Stimulated activated naive CD4-positive, alpha-beta T cell (primary cell): ENCODE measurements at regions not wholly inside any gene's neighbourhood (a gene's known extent, or its start where the extent isn't known, plus 50 kb on each side); places are given as distances from the start of the nearest gene placed in this dataset.
"Not testable (repeated sequence)": the region's sequence is repeated elsewhere in the genome, so short reads cannot be mapped to it uniquely, and the experiment has no call there.

ENCODE experiments used
- DNase-seq, 6 experiments: peaks; one replicate each; lab custom pipeline; 2025; lab: John Stamatoyannopoulos, UW

GRCh38 chr15:38002883-38003477 is 68.5 kb downstream of the TMCO5A start:
- DNase-seq, result no peak

- no peak for DNase-seq
Measured at GRCh38 chr15:38004218-38004861, 69.9 kb downstream of the TMCO5A start.

- DNase-seq, result no peak
Measured at GRCh38 chr15:38005953-38006808, 71.7 kb downstream of the TMCO5A start.

- DNase-seq, result no peak
Measured at GRCh38 chr15:38010395-38010794, 76.0 kb downstream of the TMCO5A start.

GRCh38 chr15:38012894-38013293 is 78.5 kb downstream of the TMCO5A start:
- DNase-seq, result no peak

GRCh38 chr15:38017721-38018120 is 83.3 kb downstream of the TMCO5A start:
- DNase-seq, result no peak

GRCh38 chr15:38019066-38019465 is 84.6 kb downstream of the TMCO5A start:
- DNase-seq, result no peak

- DNase-seq, result no peak
Measured at GRCh38 chr15:38021259-38021658, 86.8 kb downstream of the TMCO5A start.

- DNase-seq, result no peak
Measured at GRCh38 chr15:38024293-38025091, 90.1 kb downstream of the TMCO5A start.

GRCh38 chr15:38025656-38026055 is 91.2 kb downstream of the TMCO5A start:
- DNase-seq, result not testable (repeated sequence)

- no peak for DNase-seq
Measured at GRCh38 chr15:38028869-38029268, 94.4 kb downstream of the TMCO5A start.

- no peak for DNase-seq
Measured at GRCh38 chr15:38029736-38030135, 95.3 kb downstream of the TMCO5A start.

- no peak for DNase-seq
Measured at GRCh38 chr15:38030609-38031008, 96.2 kb downstream of the TMCO5A start.

- no peak for DNase-seq
Measured at GRCh38 chr15:38035701-38036100, 101.3 kb downstream of the TMCO5A start.

GRCh38 chr15:38036790-38037338 is 102.4 kb downstream of the TMCO5A start:
- DNase-seq, result no peak

- DNase-seq, result no peak
Measured at GRCh38 chr15:38038659-38039442, 104.4 kb downstream of the TMCO5A start.

GRCh38 chr15:38040615-38041014 is 106.2 kb downstream of the TMCO5A start:
- DNase-seq, result no peak

GRCh38 chr15:38041576-38041975 is 107.1 kb downstream of the TMCO5A start:
- no peak for DNase-seq

- DNase-seq, result no peak
Measured at GRCh38 chr15:38042211-38042610, 107.8 kb downstream of the TMCO5A start.

GRCh38 chr15:38042707-38043445 is 108.4 kb downstream of the TMCO5A start:
- DNase-seq, result no peak
